Naive B cell (primary cell): ENCODE measurements at regions not wholly inside any gene's neighbourhood (a gene's known extent, or its start where the extent isn't known, plus 50 kb on each side); places are given as distances from the start of the nearest gene placed in this dataset.

Experiments
- ATAC-seq, 2 donors: fragments of 150-1000 bp; cut with Tn5 transposase; 2 replicates each; pipeline ENCODE4 v1.10.0; 2021; ENCODE audit warnings: low read depth in 2 of 2, mild to moderate bottlenecking in 2 of 2, moderate library complexity in 2 of 2
- DNase-seq: peaks from one replicate; pipeline ENCODE4 v3.0.0; 2022
- H3K27ac Mint-ChIP-seq, 6 donors: one replicate each; pipeline ENCODE4 v1.8.0; 2020 to 2022; ENCODE audit warnings: mild to moderate bottlenecking in 6 of 6, mixed read lengths in 6 of 6, moderate library complexity in 5 of 6, inconsistent platforms in 2 of 6
- H3K27me3 Mint-ChIP-seq, 3 donors: one replicate each; pipeline ENCODE4 v1.8.0; 2021 to 2022; ENCODE audit warnings: mixed read lengths in 3 of 3, mild to moderate bottlenecking in 1 of 3
- H3K36me3 Mint-ChIP-seq, 2 donors: one replicate each; pipeline ENCODE4 v1.8.0; 2020 to 2022; ENCODE audit warnings: mixed read lengths in 2 of 2, inconsistent platforms in 1 of 2, mild to moderate bottlenecking in 1 of 2
- H3K4me1 Mint-ChIP-seq, 3 donors: one replicate each; pipeline ENCODE4 v1.8.0; 2020 to 2022; ENCODE audit warnings: mixed read lengths in 3 of 3, inconsistent platforms in 1 of 3, mild to moderate bottlenecking in 1 of 3, moderate library complexity in 1 of 3
- H3K4me3 Mint-ChIP-seq, 8 donors: one replicate each; pipeline ENCODE4 v1.8.0; 2020 to 2022; ENCODE audit warnings: mild to moderate bottlenecking in 8 of 8, mixed read lengths in 8 of 8, moderate library complexity in 8 of 8, inconsistent platforms in 2 of 8
- H3K9me3 Mint-ChIP-seq, 7 donors: one replicate each; pipeline ENCODE4 v1.8.0; 2020 to 2022; ENCODE audit warnings: mixed read lengths in 7 of 7, mild to moderate bottlenecking in 5 of 7, inconsistent platforms in 2 of 7, moderate library complexity in 1 of 7

DNA sequence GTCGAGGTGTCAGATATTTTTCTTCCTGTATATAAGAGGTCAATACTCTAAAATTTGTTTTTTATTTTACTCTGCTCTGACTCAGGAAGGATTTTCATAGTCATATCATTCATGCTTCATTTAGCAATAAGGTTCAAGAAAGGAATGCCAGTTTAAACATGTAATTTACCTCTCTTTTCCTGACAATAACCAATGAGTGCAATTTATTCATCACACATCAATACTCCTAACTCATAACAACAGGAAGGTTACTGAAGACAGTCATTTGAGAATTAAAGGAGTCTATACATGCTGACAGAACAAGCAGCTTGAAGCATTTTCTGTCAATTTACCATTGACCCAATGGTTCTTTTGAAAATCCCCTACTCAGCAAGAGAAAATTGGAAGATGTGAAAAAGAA is 190.3 kb upstream of the RPS6KA3 start:
- Mint-ChIP-seq H3K36me3 (peaks cover 0 to 8% of the 10 kb centered on the region in 2 donors), H3K27ac (no peak overlapping the region), H3K27me3 (peaks cover 3 to 18% (median 6%) of the 10 kb centered on the region in 3 donors), H3K4me3 (no peak overlapping the region), H3K9me3 (peaks cover 0 to 12% (median 6%) of the 10 kb centered on the region in 7 donors), H3K4me1 (peaks cover 0 to 5% (median 3%) of the 10 kb centered on the region in 3 donors)
- DNase-seq (no peak), ATAC-seq (no peak)

- no peaks in the 10 kb centered on the region for H3K36me3 Mint-ChIP-seq
- no peak overlapping the region for H3K4me3 Mint-ChIP-seq
- ATAC-seq (no peak), DNase-seq (no peak)
- H3K27me3 Mint-ChIP-seq, result peaks cover 0 to 6% (median 3%) of the 10 kb centered on the region in 3 donors
- H3K27ac Mint-ChIP-seq, result no peak overlapping the region
- H3K4me1 Mint-ChIP-seq, result no peaks in the 10 kb centered on the region
- peaks cover 2 to 12% (median 8%) of the 10 kb centered on the region in 7 donors for H3K9me3 Mint-ChIP-seq
These were observed 188.3 kb upstream of the RPS6KA3 start for GRCh38 chrX:20455001-20455400.

DNA sequence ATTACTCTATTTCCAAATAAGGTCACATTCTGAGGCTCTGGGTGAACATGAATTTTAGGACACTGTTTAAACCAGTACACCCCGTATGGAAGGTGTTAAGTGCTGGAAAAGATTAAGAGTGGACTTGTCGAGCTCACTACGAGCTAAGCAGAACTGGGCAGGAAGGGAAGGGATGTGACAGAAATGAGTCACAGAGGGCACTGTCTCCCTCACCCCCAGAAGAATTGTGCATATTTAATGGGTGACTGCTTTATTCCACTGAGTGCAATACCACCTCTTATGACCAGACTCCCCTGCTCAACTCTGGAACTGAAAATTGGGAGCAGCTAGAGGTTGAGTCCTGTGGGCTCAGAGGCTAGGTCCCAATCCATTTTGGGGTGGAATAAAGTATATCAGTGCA is 187.4 kb upstream of the RPS6KA3 start:
- peaks cover 0 to 6% (median 3%) of the 10 kb centered on the region in 3 donors for H3K27me3 Mint-ChIP-seq
- no peak overlapping the region for H3K27ac Mint-ChIP-seq
- no peaks in the 10 kb centered on the region for H3K4me1 Mint-ChIP-seq
- no peaks in the 10 kb centered on the region for H3K36me3 Mint-ChIP-seq
- DNase-seq (no peak), ATAC-seq (no peak)
- no peak overlapping the region for H3K4me3 Mint-ChIP-seq
- H3K9me3 Mint-ChIP-seq, result peaks cover 2 to 12% (median 8%) of the 10 kb centered on the region in 7 donors

GRCh38 chrX:20452487-20452886 is 185.8 kb upstream of the RPS6KA3 start:
- Mint-ChIP-seq H3K27ac (no peak overlapping the region), H3K36me3 (no peaks in the 10 kb centered on the region), H3K4me1 (peaks cover 0 to 5% (median 0%) of the 10 kb centered on the region in 3 donors), H3K9me3 (peaks cover 2 to 12% (median 8%) of the 10 kb centered on the region in 7 donors), H3K4me3 (no peak overlapping the region), H3K27me3 (no peaks in the 10 kb centered on the region)
- ATAC-seq (no peak), DNase-seq (no peak)

DNA sequence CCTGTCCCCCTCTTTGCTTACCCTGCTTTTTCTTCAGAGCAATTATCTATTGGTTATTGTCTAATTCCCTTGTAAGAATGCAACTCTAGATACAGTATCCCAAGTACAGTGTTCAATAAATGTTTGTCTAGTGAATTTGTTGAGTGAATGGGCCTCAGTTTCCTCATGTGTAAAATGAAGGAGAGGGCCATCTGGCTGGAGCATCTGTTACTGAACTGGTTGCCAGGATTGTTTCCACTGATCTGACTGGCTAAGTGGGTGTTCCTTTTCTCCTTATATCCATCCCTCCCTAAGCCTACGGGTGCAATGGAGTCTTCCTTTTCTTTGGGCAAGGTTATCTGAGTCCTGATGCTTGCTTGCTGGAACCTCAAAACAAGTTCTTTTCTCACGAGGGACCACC is 185.2 kb upstream of the RPS6KA3 start:
- H3K27me3 Mint-ChIP-seq, result no peaks in the 10 kb centered on the region
- no peak for DNase-seq
- no peak overlapping the region for H3K27ac Mint-ChIP-seq
- ATAC-seq, result no peak
- peaks cover 2 to 10% (median 7%) of the 10 kb centered on the region in 7 donors for H3K9me3 Mint-ChIP-seq
- H3K4me3 Mint-ChIP-seq, result no peak overlapping the region
- H3K4me1 Mint-ChIP-seq, result peaks cover 0 to 5% (median 0%) of the 10 kb centered on the region in 3 donors
- H3K36me3 Mint-ChIP-seq, result no peaks in the 10 kb centered on the region

DNA sequence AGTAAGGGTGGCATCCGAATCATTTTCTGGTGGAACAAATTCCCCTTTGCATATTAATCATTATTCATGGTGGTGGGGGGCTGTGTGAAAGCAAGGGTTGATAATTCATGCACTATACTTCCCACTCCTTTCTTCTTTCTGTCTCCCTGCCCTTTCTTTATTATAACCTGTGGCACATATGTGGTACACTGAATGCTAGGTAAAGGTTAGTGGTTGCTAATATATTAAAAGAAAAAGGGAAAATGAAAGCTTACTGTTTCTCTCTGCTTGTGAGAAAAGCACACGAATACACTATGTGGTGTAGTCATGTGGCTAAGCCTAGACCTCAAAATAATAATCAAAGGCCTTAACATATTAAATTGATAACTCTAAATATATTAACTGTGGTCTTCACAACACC is 178.4 kb upstream of the RPS6KA3 start:
- peaks cover 0 to 5% (median 0%) of the 10 kb centered on the region in 3 donors for H3K4me1 Mint-ChIP-seq
- H3K36me3 Mint-ChIP-seq, result no peaks in the 10 kb centered on the region
- no peak overlapping the region for H3K27ac Mint-ChIP-seq
- no peak for DNase-seq
- peaks cover 0 to 11% (median 0%) of the 10 kb centered on the region in 3 donors for H3K27me3 Mint-ChIP-seq
- H3K9me3 Mint-ChIP-seq, result peaks cover 0 to 3% (median 0%) of the 10 kb centered on the region in 7 donors
- no peak overlapping the region for H3K4me3 Mint-ChIP-seq
- no peak for ATAC-seq

DNA sequence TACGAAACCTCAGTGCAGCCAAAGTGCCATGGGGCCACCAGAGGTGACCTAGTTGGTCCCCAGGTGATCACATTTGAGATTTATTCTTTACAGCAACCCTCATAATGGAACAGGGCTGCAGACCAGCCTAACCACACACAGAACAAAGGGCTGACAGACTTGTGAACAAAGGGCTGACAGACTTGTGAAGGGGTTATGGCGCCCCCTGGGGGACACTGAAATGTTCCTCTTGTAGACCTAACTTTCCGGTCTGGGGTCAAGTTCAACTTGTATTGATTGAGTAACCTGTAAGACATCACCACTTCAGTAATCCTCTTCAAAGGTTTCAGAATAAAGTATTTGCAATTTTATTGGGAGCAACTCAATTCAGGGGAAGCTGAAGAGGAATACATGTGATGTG is 175.9 kb upstream of the RPS6KA3 start:
- Mint-ChIP-seq H3K4me3 (no peak overlapping the region), H3K4me1 (peaks cover 0 to 5% (median 0%) of the 10 kb centered on the region in 3 donors), H3K27ac (no peak overlapping the region)

DNA sequence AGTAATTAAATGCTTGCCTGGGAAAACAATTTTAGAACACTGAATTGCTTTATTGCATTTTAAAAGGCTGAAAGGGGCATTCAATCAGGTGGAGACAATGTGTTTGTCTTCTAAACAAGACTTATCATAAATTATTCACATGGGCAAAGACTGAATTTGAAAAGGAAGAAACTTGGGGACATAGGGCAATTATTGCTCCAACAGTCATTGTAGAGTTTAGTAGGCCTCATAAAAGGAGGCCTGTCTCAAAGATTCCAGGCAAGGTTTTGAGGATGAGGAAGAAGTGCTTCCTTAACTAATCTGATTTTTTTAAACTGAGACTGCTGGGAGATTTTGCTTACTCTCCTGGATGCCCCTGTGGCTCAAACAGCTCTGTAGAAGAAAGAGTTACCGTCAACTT is 174.4 kb upstream of the RPS6KA3 start:
- no peak for DNase-seq
- peaks cover 0 to 7% (median 0%) of the 10 kb centered on the region in 3 donors for H3K4me1 Mint-ChIP-seq

More for the DNA sequence above, 175.9 kb upstream of the RPS6KA3 start:
- H3K27me3 Mint-ChIP-seq, result peaks cover 0 to 11% (median 0%) of the 10 kb centered on the region in 3 donors
- no peaks in the 10 kb centered on the region for H3K36me3 Mint-ChIP-seq
- peak; percentile 69 for DNase-seq
- peaks cover 0 to 3% (median 0%) of the 10 kb centered on the region in 7 donors for H3K9me3 Mint-ChIP-seq
- peak; percentile 69 to 87 for ATAC-seq

DNA sequence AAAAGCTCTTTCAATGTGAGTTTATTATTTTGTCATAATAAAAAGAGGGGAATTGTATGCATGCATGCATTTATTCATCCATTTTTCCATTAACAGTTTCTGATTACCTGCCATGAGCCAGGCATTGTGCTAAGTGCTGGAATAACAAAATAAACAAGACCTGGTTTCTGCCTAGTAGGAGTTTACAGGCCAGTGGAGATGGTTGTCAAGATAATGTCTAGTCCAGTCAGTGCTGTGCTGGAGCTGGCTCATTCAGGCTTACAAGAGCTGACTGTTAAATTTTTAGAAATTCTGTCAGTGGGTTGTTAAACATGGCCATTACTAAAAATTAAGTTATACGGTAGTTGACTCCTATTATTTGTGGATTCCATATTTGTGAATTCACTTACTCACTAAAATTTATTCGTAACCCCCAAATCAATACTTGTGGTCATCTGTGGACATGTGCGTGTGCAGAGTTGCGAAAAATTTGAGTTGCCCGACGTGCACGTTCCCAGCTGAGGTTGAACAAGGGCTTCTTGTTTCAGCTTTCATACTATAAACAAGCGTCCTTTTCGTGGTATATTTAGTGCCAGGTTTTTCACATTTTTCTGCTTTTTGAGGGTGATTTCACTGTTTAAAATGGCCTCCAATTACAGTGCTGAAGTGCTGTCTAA is 172.3 kb upstream of the RPS6KA3 start:
- Mint-ChIP-seq H3K36me3 (no peaks in the 10 kb centered on the region), H3K4me1 (peaks cover 0 to 7% (median 0%) of the 10 kb centered on the region in 3 donors), H3K9me3 (peaks cover 0 to 3% (median 0%) of the 10 kb centered on the region in 7 donors), H3K27ac (peak overlapping the region in 1 of 6 donors; percentile 6), H3K27me3 (peaks cover 0 to 11% (median 0%) of the 10 kb centered on the region in 3 donors), H3K4me3 (no peak overlapping the region)
- ATAC-seq, result no peak
- DNase-seq, result no peak

More for the DNA sequence above, 174.4 kb upstream of the RPS6KA3 start:
- Mint-ChIP-seq H3K9me3 (peaks cover 0 to 3% (median 0%) of the 10 kb centered on the region in 7 donors), H3K4me3 (no peak overlapping the region), H3K36me3 (no peaks in the 10 kb centered on the region), H3K27ac (no peak overlapping the region), H3K27me3 (peaks cover 0 to 11% (median 0%) of the 10 kb centered on the region in 3 donors)
- ATAC-seq, result no peak

GRCh38 chrX:20437683-20438082 is 171.0 kb upstream of the RPS6KA3 start:
- Mint-ChIP-seq H3K4me1 (peaks cover 0 to 19% (median 4%) of the 10 kb centered on the region in 3 donors), H3K36me3 (no peaks in the 10 kb centered on the region)

GRCh38 chrX:20435913-20436312 is 169.2 kb upstream of the RPS6KA3 start:
- ATAC-seq (no peak), DNase-seq (no peak)
- Mint-ChIP-seq H3K4me3 (no peak overlapping the region), H3K4me1 (peaks cover 0 to 19% (median 4%) of the 10 kb centered on the region in 3 donors), H3K9me3 (no peaks in the 10 kb centered on the region), H3K27me3 (no peaks in the 10 kb centered on the region), H3K27ac (peak overlapping the region in 1 of 6 donors; percentile 6), H3K36me3 (no peaks in the 10 kb centered on the region)

More at GRCh38 chrX:20437683-20438082, 171.0 kb upstream of the RPS6KA3 start:
- H3K27me3 Mint-ChIP-seq, result no peaks in the 10 kb centered on the region
- no peak overlapping the region for H3K27ac Mint-ChIP-seq
- ATAC-seq, result no peak
- no peaks in the 10 kb centered on the region for H3K9me3 Mint-ChIP-seq
- DNase-seq, result no peak
- H3K4me3 Mint-ChIP-seq, result no peak overlapping the region

- Mint-ChIP-seq H3K4me1 (peaks cover 0 to 19% (median 4%) of the 10 kb centered on the region in 3 donors), H3K27ac (no peak overlapping the region), H3K27me3 (no peaks in the 10 kb centered on the region), H3K9me3 (no peaks in the 10 kb centered on the region), H3K36me3 (no peaks in the 10 kb centered on the region), H3K4me3 (no peak overlapping the region)
- ATAC-seq (no peak), DNase-seq (no peak)
These were observed 168.3 kb upstream of the RPS6KA3 start for GRCh38 chrX:20434986-20435385.

DNA sequence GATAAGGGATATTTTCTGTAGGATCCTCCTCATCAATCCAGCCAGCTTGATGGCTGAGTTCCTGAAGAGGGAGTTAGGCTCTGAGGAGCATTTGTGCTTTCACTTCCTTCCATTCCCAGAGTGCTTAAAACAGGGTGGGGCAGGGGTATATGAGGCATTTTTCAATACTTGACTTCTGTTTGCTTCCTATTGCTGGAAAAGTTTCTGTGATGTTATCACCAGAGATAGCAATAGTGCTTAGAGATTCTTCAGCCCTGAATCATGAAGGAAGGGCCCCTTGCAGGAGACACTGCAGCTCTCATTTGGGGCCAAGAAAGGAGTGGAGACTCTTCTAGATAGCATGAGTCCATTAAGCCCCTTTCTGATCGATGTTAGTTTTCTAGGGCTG is 166.7 kb upstream of the RPS6KA3 start:
- H3K27me3 Mint-ChIP-seq, result no peaks in the 10 kb centered on the region
- H3K36me3 Mint-ChIP-seq, result no peaks in the 10 kb centered on the region
- no peak overlapping the region for H3K27ac Mint-ChIP-seq
- peak overlapping the region in 1 of 8 donors; percentile 4 for H3K4me3 Mint-ChIP-seq
- H3K9me3 Mint-ChIP-seq, result no peaks in the 10 kb centered on the region
- ATAC-seq (no peak), DNase-seq (no peak)
- H3K4me1 Mint-ChIP-seq, result peaks cover 0 to 19% (median 4%) of the 10 kb centered on the region in 3 donors

DNA sequence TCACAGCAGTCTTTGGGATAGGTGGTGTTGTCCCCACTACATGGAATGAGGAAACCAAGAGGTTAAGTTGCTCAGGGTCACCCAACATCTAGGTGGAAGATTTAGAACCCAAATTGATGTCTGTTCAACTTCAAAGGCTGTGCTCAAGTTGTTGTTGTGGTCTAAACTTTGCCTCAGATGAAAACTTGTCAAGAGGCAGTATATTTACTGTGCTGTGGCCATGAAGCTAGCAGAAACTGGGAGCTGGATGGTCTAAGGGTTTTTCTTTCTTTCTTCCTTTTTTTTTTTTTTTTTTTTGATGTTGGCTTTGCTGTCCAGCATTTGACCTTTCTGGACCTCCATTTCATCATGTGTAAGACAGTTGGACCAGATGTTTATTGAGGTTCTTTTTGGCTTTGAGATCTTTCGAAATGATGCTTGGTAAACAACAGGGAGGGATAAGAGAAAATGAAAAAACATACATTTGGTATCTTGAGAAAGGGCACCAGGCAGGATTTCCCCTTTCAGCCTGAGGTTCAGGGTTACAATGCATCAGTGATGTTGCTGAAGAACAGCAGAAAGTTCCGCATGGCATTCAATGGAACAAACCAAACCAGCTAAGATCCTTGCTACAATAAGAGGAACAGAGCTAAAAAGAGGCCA is 166.2 kb upstream of the RPS6KA3 start:
- Mint-ChIP-seq H3K36me3 (no peaks in the 10 kb centered on the region), H3K27ac (peak overlapping the region in 2 of 6 donors; percentile 7 to 48), H3K4me3 (peak overlapping the region in 1 of 8 donors; percentile 4), H3K4me1 (peaks cover 0 to 17% (median 4%) of the 10 kb centered on the region in 3 donors), H3K27me3 (no peaks in the 10 kb centered on the region), H3K9me3 (no peaks in the 10 kb centered on the region)
- ATAC-seq (peak; percentile 55 to 72), DNase-seq (no peak)
